GM12878 (cell line): ENCODE measurements at regions not wholly inside any gene's neighbourhood (a gene's known extent, or its start where the extent isn't known, plus 50 kb on each side); places are given as distances from the start of the nearest gene placed in this dataset.

ENCODE experiments used
- ATAC-seq: fragments of 200-7000 bp; cut with Tn5 transposase; 3 replicates; pipeline ENCODE4 v1.9.1; 2020; ENCODE audit warnings: mild to moderate bottlenecking, moderate library complexity
- BruUV-seq: library from RNA; stranded (reverse); fragments of 400-500 nt; replicated peaks from 2 replicates; lab custom pipeline; 2021; lab: Mats Ljungman, UMichigan
- CTCF ChIA-PET: fragments of 300-600 bp; sonication (Branson Sonifier 250); formaldehyde crosslinking; extraction: SDS; loops from one replicate; lab custom pipeline; 2021; ENCODE audit warnings: inconsistent platforms; lab: Yijun Ruan, JAX
- POLR2A ChIA-PET: fragments of 350-600 bp; formaldehyde crosslinking; extraction: SDS; loops from one replicate; lab custom pipeline; 2021; ENCODE audit warnings: inconsistent platforms; lab: Charles Lee
- RAD21 ChIA-PET: fragments of 300-600 bp; sonication (Branson Sonifier 250); formaldehyde crosslinking; loops from one replicate; lab custom pipeline; 2023; ENCODE audit warnings: antibody characterized with exemption; ENCODE audit not compliant: unreplicated experiment; lab: Charles Lee
- SMC1A ChIA-PET: fragments of 300-600 bp; sonication (Branson Sonifier 250); formaldehyde crosslinking; loops from one replicate; lab custom pipeline; 2023; ENCODE audit not compliant: unreplicated experiment, uncharacterized antibody; lab: Charles Lee
- DNase-seq: peaks from one replicate; pipeline ENCODE4 v3.0.0-alpha.2; 2011; ENCODE audit warnings: low read depth, low spot score
- FAIRE-seq: peaks from 3 replicates; lab custom pipeline; 2011; peaks lifted over from hg19 to GRCh38; lab: Jason Lieb, UNC
- H2AFZ ChIP-seq: 2 replicates; pipeline ENCODE4 v1.6.0; 2011; ENCODE audit warnings: low read depth, low read length, control low read depth; ENCODE audit not compliant: control insufficient read depth
- H3K27ac ChIP-seq: 2 replicates; pipeline ENCODE4 v1.5.1; 2011; ENCODE audit warnings: control low read depth; ENCODE audit not compliant: control insufficient read depth, insufficient read depth
- H3K27me3 ChIP-seq, 2 experiments: replicated peaks in 1 of 2; 2 replicates each; pipeline versions ENCODE4 v1.6.0 to v1.6.1; 2011; ENCODE audit warnings: low read length in 1 of 2; ENCODE audit not compliant: control insufficient read depth in 2 of 2, insufficient read depth in 2 of 2
- H3K36me3 ChIP-seq, 2 experiments: 2 replicates each; pipeline ENCODE4 v1.5.1; 2011; ENCODE audit warnings: low read length in 1 of 2; ENCODE audit not compliant: control insufficient read depth in 2 of 2, insufficient read depth in 2 of 2
- H3K4me1 ChIP-seq: 2 replicates; pipeline ENCODE4 v1.6.1; 2011; ENCODE audit warnings: mild to moderate bottlenecking, low read length, moderate library complexity, mixed read lengths; ENCODE audit not compliant: control insufficient read depth, insufficient read depth
- H3K4me2 ChIP-seq: 2 replicates; pipeline ENCODE4 v1.6.0; 2011; ENCODE audit warnings: control low read depth; ENCODE audit not compliant: control insufficient read depth, insufficient read depth
- H3K4me3 ChIP-seq: fragments of 200-600 bp; sonication (generic); 2 replicates; pipeline ENCODE4 v1.5.1; 2016
- H3K79me2 ChIP-seq: 2 replicates; pipeline ENCODE4 v1.6.0; 2011; ENCODE audit warnings: low read length; ENCODE audit not compliant: control insufficient read depth, insufficient read depth
- H3K9ac ChIP-seq: 2 replicates; pipeline ENCODE4 v1.8.0; 2011; ENCODE audit warnings: low read length, control low read depth, mixed read lengths; ENCODE audit not compliant: control insufficient read depth, insufficient read depth
- H3K9me3 ChIP-seq: replicated peaks from 3 replicates; pipeline ENCODE4 v1.5.1; 2011; ENCODE audit warnings: mild to moderate bottlenecking, low read length; ENCODE audit not compliant: control insufficient read depth, insufficient read depth
- H4K20me1 ChIP-seq: 2 replicates; pipeline ENCODE4 v1.6.0; 2011; ENCODE audit not compliant: control insufficient read depth, insufficient read depth
- ASH2L ChIP-seq: fragments of 300-600, 200-600 bp; sonication (generic); IDR thresholded peaks from 2 replicates; pipeline ENCODE4 v1.6.1; 2017; ENCODE audit warnings: low read depth, mild to moderate bottlenecking, borderline replicate concordance
- E2F8 ChIP-seq: fragments of 450-650 bp; IDR thresholded peaks from 2 replicates; pipeline ENCODE4 v1.6.1; 2018; ENCODE audit warnings: mild to moderate bottlenecking, low read depth, moderate library complexity; ENCODE audit not compliant: partially characterized antibody
- MEF2A ChIP-seq: IDR thresholded peaks from 2 replicates; pipeline ENCODE4 v1.6.1; 2011; ENCODE audit warnings: low read depth, mild to moderate bottlenecking, low read length, moderate library complexity; ENCODE audit not compliant: insufficient read depth
- PAX8 ChIP-seq: fragments of 450-650 bp; IDR thresholded peaks from 2 replicates; pipeline ENCODE4 v1.6.1; 2017; ENCODE audit warnings: mild to moderate bottlenecking, moderate library complexity
- RUNX3 ChIP-seq: IDR thresholded peaks from 2 replicates; pipeline ENCODE4 v1.6.1; 2012; ENCODE audit warnings: low read length, inconsistent platforms
- YBX1 ChIP-seq: fragments of 450-650 bp; IDR thresholded peaks from 2 replicates; pipeline ENCODE4 v1.6.1; 2016; ENCODE audit warnings: antibody characterized with exemption
- WGBS: methylation state at CpG from one replicate; pipeline ENCODE4 v1.1.6; 2016; ENCODE audit warnings: low lambda C conversion rate; ENCODE audit not compliant: insufficient replicate concordance, insufficient coverage; ENCODE audit errors: missing lambda C conversion rate; 5-methylcytosine and 5-hydroxymethylcytosine counted together
- in situ Hi-C: fragments of 300-500 bp; cut with MboI; formaldehyde crosslinking; loops from 9 replicates; pipeline ENCODE4 v1.14.3; 2018; ENCODE audit warnings: mixed read lengths
- intact Hi-C: fragments of 100-400 bp; cut with micrococcal nuclease; formaldehyde crosslinking; loops from one replicate; pipeline ENCODE4 v1.14.2; 2022; ENCODE audit not compliant: unreplicated experiment
- TF ChIP-seq, protein P1 (sequence below): fragments of 450-650 bp; IDR thresholded peaks from 2 replicates; pipeline ENCODE4 v1.6.1; 2017; ENCODE audit warnings: mild to moderate bottlenecking, moderate library complexity

GRCh38 chr16:6363896-6364607 is 968.6 kb upstream of the RBFOX1 start:
- ChIA-PET POLR2A (no interaction called here), RAD21 (no interaction called here), CTCF (no interaction called here), SMC1A (no interaction called here)
- Histone ChIP-seq H3K79me2 (no peaks in the 10 kb centered on the region), H2AFZ (no peak overlapping the region), H3K4me1 (no peaks in the 10 kb centered on the region), H3K4me3 (no peak overlapping the region), H3K36me3 (no peaks in the 10 kb centered on the region), H3K9ac (no peak overlapping the region), H3K9me3 (no peaks in the 10 kb centered on the region)
- FAIRE-seq = no peak
- ATAC-seq = no peak
- no TSS peak for BruUV-seq
- in situ Hi-C loops = no loop called here
- no peak for TF ChIP-seq PAX8
- TF ChIP-seq YBX1 = no peak
- TF ChIP-seq ASH2L = no peak
- TF ChIP-seq RUNX3 = no peak
- TF ChIP-seq, all 136 proteins: peak for 0
- no peak overlapping the region for H3K27ac ChIP-seq
- no peaks in the 10 kb centered on the region for H3K27me3 ChIP-seq
- no peak for DNase-seq
- no peak overlapping the region for H3K4me2 ChIP-seq
- 20% methylated on average over 6 of the region's 6 CpGs for WGBS
- intact Hi-C loops = no loop called here
- no peaks in the 10 kb centered on the region for H4K20me1 ChIP-seq

DNA sequence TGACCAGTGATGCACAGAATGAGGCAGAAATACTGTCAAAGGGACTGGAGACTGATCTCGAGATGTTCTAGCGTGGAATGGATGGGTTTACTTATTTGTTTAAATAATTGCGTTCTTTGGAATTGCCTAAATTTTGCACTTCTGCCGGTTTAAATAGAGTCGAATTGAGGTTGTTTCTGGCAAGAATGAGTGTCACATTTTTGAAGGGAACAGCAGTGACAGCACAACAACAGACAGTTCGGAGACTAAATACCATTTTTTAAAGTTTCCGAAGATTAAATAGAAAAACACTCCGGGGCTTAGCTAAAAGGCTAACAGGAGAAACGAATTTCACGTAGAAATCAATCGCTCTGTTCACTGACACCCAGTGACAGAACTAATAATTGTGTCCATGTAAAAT is 969.2 kb upstream of the RBFOX1 start:
- TF ChIP-seq, protein P1, sequence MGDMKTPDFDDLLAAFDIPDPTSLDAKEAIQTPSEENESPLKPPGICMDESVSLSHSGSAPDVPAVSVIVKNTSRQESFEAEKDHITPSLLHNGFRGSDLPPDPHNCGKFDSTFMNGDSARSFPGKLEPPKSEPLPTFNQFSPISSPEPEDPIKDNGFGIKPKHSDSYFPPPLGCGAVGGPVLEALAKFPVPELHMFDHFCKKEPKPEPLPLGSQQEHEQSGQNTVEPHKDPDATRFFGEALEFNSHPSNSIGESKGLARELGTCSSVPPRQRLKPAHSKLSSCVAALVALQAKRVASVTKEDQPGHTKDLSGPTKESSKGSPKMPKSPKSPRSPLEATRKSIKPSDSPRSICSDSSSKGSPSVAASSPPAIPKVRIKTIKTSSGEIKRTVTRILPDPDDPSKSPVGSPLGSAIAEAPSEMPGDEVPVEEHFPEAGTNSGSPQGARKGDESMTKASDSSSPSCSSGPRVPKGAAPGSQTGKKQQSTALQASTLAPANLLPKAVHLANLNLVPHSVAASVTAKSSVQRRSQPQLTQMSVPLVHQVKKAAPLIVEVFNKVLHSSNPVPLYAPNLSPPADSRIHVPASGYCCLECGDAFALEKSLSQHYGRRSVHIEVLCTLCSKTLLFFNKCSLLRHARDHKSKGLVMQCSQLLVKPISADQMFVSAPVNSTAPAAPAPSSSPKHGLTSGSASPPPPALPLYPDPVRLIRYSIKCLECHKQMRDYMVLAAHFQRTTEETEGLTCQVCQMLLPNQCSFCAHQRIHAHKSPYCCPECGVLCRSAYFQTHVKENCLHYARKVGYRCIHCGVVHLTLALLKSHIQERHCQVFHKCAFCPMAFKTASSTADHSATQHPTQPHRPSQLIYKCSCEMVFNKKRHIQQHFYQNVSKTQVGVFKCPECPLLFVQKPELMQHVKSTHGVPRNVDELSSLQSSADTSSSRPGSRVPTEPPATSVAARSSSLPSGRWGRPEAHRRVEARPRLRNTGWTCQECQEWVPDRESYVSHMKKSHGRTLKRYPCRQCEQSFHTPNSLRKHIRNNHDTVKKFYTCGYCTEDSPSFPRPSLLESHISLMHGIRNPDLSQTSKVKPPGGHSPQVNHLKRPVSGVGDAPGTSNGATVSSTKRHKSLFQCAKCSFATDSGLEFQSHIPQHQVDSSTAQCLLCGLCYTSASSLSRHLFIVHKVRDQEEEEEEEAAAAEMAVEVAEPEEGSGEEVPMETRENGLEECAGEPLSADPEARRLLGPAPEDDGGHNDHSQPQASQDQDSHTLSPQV = no peak
- TF ChIP-seq E2F8 = no peak
- TF ChIP-seq MEF2A = no peak
- Histone ChIP-seq H3K27me3 (no peaks in the 10 kb centered on the region), H3K27ac (no peak overlapping the region), H4K20me1 (no peaks in the 10 kb centered on the region), H3K9ac (no peak overlapping the region), H3K9me3 (no peaks in the 10 kb centered on the region), H2AFZ (no peak overlapping the region), H3K4me3 (no peak overlapping the region), H3K4me2 (no peak overlapping the region), H3K4me1 (no peaks in the 10 kb centered on the region), H3K79me2 (no peaks in the 10 kb centered on the region), H3K36me3 (no peaks in the 10 kb centered on the region)
- in situ Hi-C loops = no loop called here
- ChIA-PET POLR2A (no interaction called here), RAD21 (no interaction called here), CTCF (no interaction called here), SMC1A (no interaction called here)
- no peak for ATAC-seq
- 8% methylated on average over 11 of the region's 11 CpGs for WGBS
- intact Hi-C loops = no loop called here
- no peak for FAIRE-seq
- BruUV-seq = no TSS peak
- no peak for DNase-seq
